GM12878 (cell line): ENCODE measurements at regions not wholly inside any gene's neighbourhood (a gene's known extent, or its start where the extent isn't known, plus 50 kb on each side); places are given as distances from the start of the nearest gene placed in this dataset.

ENCODE experiments used
- ATAC-seq: fragments of 200-7000 bp; cut with Tn5 transposase; 3 replicates; pipeline ENCODE4 v1.9.1; 2020; ENCODE audit warnings: mild to moderate bottlenecking, moderate library complexity
- BruUV-seq: library from RNA; stranded (reverse); fragments of 400-500 nt; replicated peaks from 2 replicates; lab custom pipeline; 2021; lab: Mats Ljungman, UMichigan
- CTCF ChIA-PET: fragments of 300-600 bp; sonication (Branson Sonifier 250); formaldehyde crosslinking; extraction: SDS; loops from one replicate; lab custom pipeline; 2021; ENCODE audit warnings: inconsistent platforms; lab: Yijun Ruan, JAX
- POLR2A ChIA-PET: fragments of 350-600 bp; formaldehyde crosslinking; extraction: SDS; loops from one replicate; lab custom pipeline; 2021; ENCODE audit warnings: inconsistent platforms; lab: Charles Lee
- RAD21 ChIA-PET: fragments of 300-600 bp; sonication (Branson Sonifier 250); formaldehyde crosslinking; loops from one replicate; lab custom pipeline; 2023; ENCODE audit warnings: antibody characterized with exemption; ENCODE audit not compliant: unreplicated experiment; lab: Charles Lee
- SMC1A ChIA-PET: fragments of 300-600 bp; sonication (Branson Sonifier 250); formaldehyde crosslinking; loops from one replicate; lab custom pipeline; 2023; ENCODE audit not compliant: unreplicated experiment, uncharacterized antibody; lab: Charles Lee
- DNase-seq: peaks from one replicate; pipeline ENCODE4 v3.0.0-alpha.2; 2011; ENCODE audit warnings: low read depth, low spot score
- FAIRE-seq: peaks from 3 replicates; lab custom pipeline; 2011; peaks lifted over from hg19 to GRCh38; lab: Jason Lieb, UNC
- H2AFZ ChIP-seq: 2 replicates; pipeline ENCODE4 v1.6.0; 2011; ENCODE audit warnings: low read depth, low read length, control low read depth; ENCODE audit not compliant: control insufficient read depth
- H3K27ac ChIP-seq: 2 replicates; pipeline ENCODE4 v1.5.1; 2011; ENCODE audit warnings: control low read depth; ENCODE audit not compliant: control insufficient read depth, insufficient read depth
- H3K27me3 ChIP-seq, 2 experiments: replicated peaks in 1 of 2; 2 replicates each; pipeline versions ENCODE4 v1.6.0 to v1.6.1; 2011; ENCODE audit warnings: low read length in 1 of 2; ENCODE audit not compliant: control insufficient read depth in 2 of 2, insufficient read depth in 2 of 2
- H3K36me3 ChIP-seq, 2 experiments: 2 replicates each; pipeline ENCODE4 v1.5.1; 2011; ENCODE audit warnings: low read length in 1 of 2; ENCODE audit not compliant: control insufficient read depth in 2 of 2, insufficient read depth in 2 of 2
- H3K4me1 ChIP-seq: 2 replicates; pipeline ENCODE4 v1.6.1; 2011; ENCODE audit warnings: mild to moderate bottlenecking, low read length, moderate library complexity, mixed read lengths; ENCODE audit not compliant: control insufficient read depth, insufficient read depth
- H3K4me2 ChIP-seq: 2 replicates; pipeline ENCODE4 v1.6.0; 2011; ENCODE audit warnings: control low read depth; ENCODE audit not compliant: control insufficient read depth, insufficient read depth
- H3K4me3 ChIP-seq: fragments of 200-600 bp; sonication (generic); 2 replicates; pipeline ENCODE4 v1.5.1; 2016
- H3K79me2 ChIP-seq: 2 replicates; pipeline ENCODE4 v1.6.0; 2011; ENCODE audit warnings: low read length; ENCODE audit not compliant: control insufficient read depth, insufficient read depth
- H3K9ac ChIP-seq: 2 replicates; pipeline ENCODE4 v1.8.0; 2011; ENCODE audit warnings: low read length, control low read depth, mixed read lengths; ENCODE audit not compliant: control insufficient read depth, insufficient read depth
- H3K9me3 ChIP-seq: replicated peaks from 3 replicates; pipeline ENCODE4 v1.5.1; 2011; ENCODE audit warnings: mild to moderate bottlenecking, low read length; ENCODE audit not compliant: control insufficient read depth, insufficient read depth
- H4K20me1 ChIP-seq: 2 replicates; pipeline ENCODE4 v1.6.0; 2011; ENCODE audit not compliant: control insufficient read depth, insufficient read depth
- BACH1 ChIP-seq: fragments of 450-650 bp; IDR thresholded peaks from 2 replicates; pipeline ENCODE4 v1.6.1; 2017; ENCODE audit warnings: mild to moderate bottlenecking, borderline replicate concordance
- CBFB ChIP-seq: IDR thresholded peaks from 2 replicates; pipeline ENCODE4 v1.6.1; 2016; ENCODE audit warnings: antibody characterized with exemption, low read depth
- GABPA ChIP-seq: IDR thresholded peaks from 2 replicates; pipeline ENCODE4 v1.6.1; 2014; ENCODE audit warnings: antibody characterized with exemption, low read depth, mild to moderate bottlenecking, inconsistent platforms
- NR2C1 ChIP-seq: fragments of 450-650 bp; IDR thresholded peaks from 2 replicates; pipeline ENCODE4 v1.6.1; 2017; ENCODE audit warnings: antibody characterized with exemption, mild to moderate bottlenecking, moderate library complexity
- RFX5 ChIP-seq: IDR thresholded peaks from 2 replicates; pipeline ENCODE4 v1.6.1; 2011; ENCODE audit warnings: low read depth, low read length, improper control_type of control experiment
- SIN3A ChIP-seq: IDR thresholded peaks from 2 replicates; pipeline ENCODE4 v1.6.1; 2012; ENCODE audit warnings: low read depth, low read length, improper control_type of control experiment
- SREBF1 ChIP-seq: IDR thresholded peaks from 2 replicates; pipeline ENCODE4 v1.6.1; 2012; ENCODE audit warnings: mild to moderate bottlenecking, low read length
- STAT1 ChIP-seq: fragments of 450-650 bp; conservative IDR thresholded peaks from 2 replicates; pipeline ENCODE4 v1.6.1; 2014; ENCODE audit warnings: antibody characterized with exemption, mild to moderate bottlenecking
- YY1 ChIP-seq: IDR thresholded peaks from 2 replicates; pipeline ENCODE4 v1.6.1; 2011; ENCODE audit warnings: low read depth, mild to moderate bottlenecking, low read length
- ZBED1 ChIP-seq: IDR thresholded peaks from 2 replicates; pipeline ENCODE4 v1.6.1; 2016; ENCODE audit warnings: borderline replicate concordance
- ZSCAN29 ChIP-seq: fragments of 450-650 bp; IDR thresholded peaks from 2 replicates; pipeline ENCODE4 v1.6.1; 2017; ENCODE audit warnings: mild to moderate bottlenecking, moderate library complexity
- WGBS: methylation state at CpG from one replicate; pipeline ENCODE4 v1.1.6; 2016; ENCODE audit warnings: low lambda C conversion rate; ENCODE audit not compliant: insufficient replicate concordance, insufficient coverage; ENCODE audit errors: missing lambda C conversion rate; 5-methylcytosine and 5-hydroxymethylcytosine counted together
- in situ Hi-C: fragments of 300-500 bp; cut with MboI; formaldehyde crosslinking; loops from 9 replicates; pipeline ENCODE4 v1.14.3; 2018; ENCODE audit warnings: mixed read lengths
- intact Hi-C: fragments of 100-400 bp; cut with micrococcal nuclease; formaldehyde crosslinking; loops from one replicate; pipeline ENCODE4 v1.14.2; 2022; ENCODE audit not compliant: unreplicated experiment
- TF ChIP-seq, protein P1 (sequence below): fragments of 450-650 bp; formaldehyde crosslinking; IDR thresholded peaks from 2 replicates; pipeline ENCODE4 v1.4.0; 2020; ENCODE audit warnings: mild to moderate bottlenecking, moderate library complexity

- FAIRE-seq (no peak), ATAC-seq (no peak), DNase-seq (no peak)
- intact Hi-C loops = no loop called here
- WGBS = 53% methylated on average over 8 of the region's 8 CpGs
- TF ChIP-seq YY1 (0 out of 2 replicates have a peak, but pooled peaks have one; percentile 32), BACH1 (no peak), NR2C1 (no peak)
- ChIA-PET SMC1A (no interaction called here), POLR2A (no interaction called here), RAD21 (no interaction called here), CTCF (no interaction called here)
- H4K20me1 ChIP-seq = no peaks in the 10 kb centered on the region
- no peaks in the 10 kb centered on the region; the same call in 1 of the 3 replicates for H3K9me3 ChIP-seq
- H3K4me1 ChIP-seq = no peaks in the 10 kb centered on the region
- in situ Hi-C loops = no loop called here
- H3K79me2 ChIP-seq = no peaks in the 10 kb centered on the region
- H3K4me3 ChIP-seq = no peak overlapping the region
- no TSS peak for BruUV-seq
- no peak overlapping the region for H2AFZ ChIP-seq
- H3K27ac ChIP-seq = no peak overlapping the region
- no peak overlapping the region for H3K9ac ChIP-seq
- H3K4me2 ChIP-seq = no peak overlapping the region
- no peaks in the 10 kb centered on the region for H3K36me3 ChIP-seq
- no peaks in the 10 kb centered on the region for H3K27me3 ChIP-seq
Observed at GRCh38 chr11:70796648-70797227, 398.4 kb downstream of the CTTN start.

DNA sequence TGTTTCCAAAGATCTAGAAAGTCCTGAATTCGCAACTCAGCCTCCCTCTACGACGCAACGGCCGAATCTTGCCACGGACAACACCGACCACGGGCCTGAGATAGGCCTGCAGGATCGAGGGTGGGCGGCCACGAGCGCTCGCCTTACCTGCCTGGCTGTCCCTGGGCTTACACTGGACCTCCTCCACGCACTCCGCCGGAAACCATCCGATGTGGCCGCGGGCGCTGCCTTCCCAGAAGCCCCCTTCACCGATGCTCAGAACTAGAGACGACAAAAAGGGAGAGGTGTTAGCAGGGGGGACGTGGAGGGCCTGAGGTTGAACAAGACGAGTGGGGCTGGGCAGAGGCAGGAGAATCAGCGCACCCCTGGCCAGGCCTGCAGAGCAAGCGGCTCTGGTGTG lies 400.0 kb downstream of the CTTN start:
- H3K4me3 ChIP-seq = no peak overlapping the region
- no peaks in the 10 kb centered on the region for H3K4me1 ChIP-seq
- H3K9me3 ChIP-seq = no peaks in the 10 kb centered on the region; the same call in 2 of the 3 replicates
- no peak overlapping the region for H2AFZ ChIP-seq
- H3K9ac ChIP-seq = no peak overlapping the region
- ChIA-PET POLR2A (no interaction called here), RAD21 (no interaction called here), SMC1A (no interaction called here), CTCF (no interaction called here)
- H4K20me1 ChIP-seq = no peaks in the 10 kb centered on the region
- WGBS = 59% methylated on average over 26 of the region's 26 CpGs
- H3K27me3 ChIP-seq = no peaks in the 10 kb centered on the region
- in situ Hi-C loops (no loop called here), intact Hi-C loops (no loop called here)
- no peak for FAIRE-seq
- H3K36me3 ChIP-seq = no peaks in the 10 kb centered on the region
- no peak for ATAC-seq
- no TSS peak for BruUV-seq
- H3K4me2 ChIP-seq = no peak overlapping the region
- DNase-seq = no peak
- no peak overlapping the region for H3K27ac ChIP-seq
- H3K79me2 ChIP-seq = no peaks in the 10 kb centered on the region
- TF ChIP-seq SREBF1 = no peak
- TF ChIP-seq ZSCAN29 = no peak
- TF ChIP-seq CBFB = no peak
- no peak for TF ChIP-seq SIN3A
- TF ChIP-seq STAT1 = no peak
- TF ChIP-seq ZBED1 = no peak
- TF ChIP-seq, protein P1, sequence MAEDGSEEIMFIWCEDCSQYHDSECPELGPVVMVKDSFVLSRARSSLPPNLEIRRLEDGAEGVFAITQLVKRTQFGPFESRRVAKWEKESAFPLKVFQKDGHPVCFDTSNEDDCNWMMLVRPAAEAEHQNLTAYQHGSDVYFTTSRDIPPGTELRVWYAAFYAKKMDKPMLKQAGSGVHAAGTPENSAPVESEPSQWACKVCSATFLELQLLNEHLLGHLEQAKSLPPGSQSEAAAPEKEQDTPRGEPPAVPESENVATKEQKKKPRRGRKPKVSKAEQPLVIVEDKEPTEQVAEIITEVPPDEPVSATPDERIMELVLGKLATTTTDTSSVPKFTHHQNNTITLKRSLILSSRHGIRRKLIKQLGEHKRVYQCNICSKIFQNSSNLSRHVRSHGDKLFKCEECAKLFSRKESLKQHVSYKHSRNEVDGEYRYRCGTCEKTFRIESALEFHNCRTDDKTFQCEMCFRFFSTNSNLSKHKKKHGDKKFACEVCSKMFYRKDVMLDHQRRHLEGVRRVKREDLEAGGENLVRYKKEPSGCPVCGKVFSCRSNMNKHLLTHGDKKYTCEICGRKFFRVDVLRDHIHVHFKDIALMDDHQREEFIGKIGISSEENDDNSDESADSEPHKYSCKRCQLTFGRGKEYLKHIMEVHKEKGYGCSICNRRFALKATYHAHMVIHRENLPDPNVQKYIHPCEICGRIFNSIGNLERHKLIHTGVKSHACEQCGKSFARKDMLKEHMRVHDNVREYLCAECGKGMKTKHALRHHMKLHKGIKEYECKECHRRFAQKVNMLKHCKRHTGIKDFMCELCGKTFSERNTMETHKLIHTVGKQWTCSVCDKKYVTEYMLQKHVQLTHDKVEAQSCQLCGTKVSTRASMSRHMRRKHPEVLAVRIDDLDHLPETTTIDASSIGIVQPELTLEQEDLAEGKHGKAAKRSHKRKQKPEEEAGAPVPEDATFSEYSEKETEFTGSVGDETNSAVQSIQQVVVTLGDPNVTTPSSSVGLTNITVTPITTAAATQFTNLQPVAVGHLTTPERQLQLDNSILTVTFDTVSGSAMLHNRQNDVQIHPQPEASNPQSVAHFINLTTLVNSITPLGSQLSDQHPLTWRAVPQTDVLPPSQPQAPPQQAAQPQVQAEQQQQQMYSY (CRISPR knock-in tag) = no peak
- TF ChIP-seq RFX5 = no peak
- TF ChIP-seq GABPA = no peak
